GM13976 (cell line): ENCODE measurements at regions not wholly inside any gene's neighbourhood (a gene's known extent, or its start where the extent isn't known, plus 50 kb on each side); places are given as distances from the start of the nearest gene placed in this dataset.

Source experiments
- DNase-seq: peaks from one replicate; pipeline ENCODE4 v3.0.0; 2012; ENCODE audit warnings: low spot score
- in situ Hi-C: fragments of 300-500 bp; cut with MboI; formaldehyde crosslinking; loops from one replicate; pipeline ENCODE4 v1.12.0; 2022; ENCODE audit warnings: low sequenced_read_pairs, mixed read lengths, inconsistent platforms; ENCODE audit not compliant: unreplicated experiment
- TF ChIP-seq, protein P1 (sequence below): IDR thresholded peaks from 2 replicates; pipeline ENCODE4 v1.5.1; 2012; ENCODE audit warnings: borderline replicate concordance, mild to moderate bottlenecking; ENCODE audit not compliant: insufficient read depth; ENCODE audit errors: extremely low read depth, missing control alignments, control extremely low read depth

DNA sequence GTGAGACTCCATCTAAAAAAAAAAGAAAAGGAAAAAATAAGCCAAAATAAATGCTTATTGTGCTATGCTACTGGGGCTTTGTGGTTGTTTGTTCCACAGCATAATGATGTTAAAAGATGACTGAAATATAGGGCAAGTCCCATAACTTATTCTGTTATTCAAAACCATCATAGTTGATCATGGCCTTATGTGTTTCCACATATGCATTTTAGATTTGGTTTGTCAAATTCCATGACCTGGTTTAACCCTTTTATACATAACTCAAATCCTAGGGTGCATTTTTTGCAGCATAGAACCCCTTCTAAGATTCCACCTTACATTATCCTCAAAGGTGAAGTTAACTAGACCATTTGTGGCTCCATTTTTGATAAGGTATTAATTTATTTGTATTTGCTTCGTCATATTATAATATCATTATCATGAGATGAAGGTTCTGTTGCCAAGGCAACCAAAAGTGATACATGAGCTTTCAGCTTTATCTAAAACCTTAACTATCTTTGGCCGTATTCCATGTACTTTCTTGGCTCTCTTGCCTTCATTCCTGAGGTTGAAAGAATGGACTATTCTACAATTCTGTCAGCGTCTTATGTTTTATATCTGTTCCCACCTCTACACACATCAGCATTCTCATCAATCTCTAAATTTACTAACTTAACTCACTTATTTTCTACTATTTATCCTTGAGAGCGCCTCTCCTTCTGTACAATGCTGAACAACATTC, 138.7 kb upstream of the DYRK2 start:
- no peak for DNase-seq
- in situ Hi-C loops = no loop called here
- TF ChIP-seq, protein P1, sequence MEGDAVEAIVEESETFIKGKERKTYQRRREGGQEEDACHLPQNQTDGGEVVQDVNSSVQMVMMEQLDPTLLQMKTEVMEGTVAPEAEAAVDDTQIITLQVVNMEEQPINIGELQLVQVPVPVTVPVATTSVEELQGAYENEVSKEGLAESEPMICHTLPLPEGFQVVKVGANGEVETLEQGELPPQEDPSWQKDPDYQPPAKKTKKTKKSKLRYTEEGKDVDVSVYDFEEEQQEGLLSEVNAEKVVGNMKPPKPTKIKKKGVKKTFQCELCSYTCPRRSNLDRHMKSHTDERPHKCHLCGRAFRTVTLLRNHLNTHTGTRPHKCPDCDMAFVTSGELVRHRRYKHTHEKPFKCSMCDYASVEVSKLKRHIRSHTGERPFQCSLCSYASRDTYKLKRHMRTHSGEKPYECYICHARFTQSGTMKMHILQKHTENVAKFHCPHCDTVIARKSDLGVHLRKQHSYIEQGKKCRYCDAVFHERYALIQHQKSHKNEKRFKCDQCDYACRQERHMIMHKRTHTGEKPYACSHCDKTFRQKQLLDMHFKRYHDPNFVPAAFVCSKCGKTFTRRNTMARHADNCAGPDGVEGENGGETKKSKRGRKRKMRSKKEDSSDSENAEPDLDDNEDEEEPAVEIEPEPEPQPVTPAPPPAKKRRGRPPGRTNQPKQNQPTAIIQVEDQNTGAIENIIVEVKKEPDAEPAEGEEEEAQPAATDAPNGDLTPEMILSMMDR = no peak

DNA sequence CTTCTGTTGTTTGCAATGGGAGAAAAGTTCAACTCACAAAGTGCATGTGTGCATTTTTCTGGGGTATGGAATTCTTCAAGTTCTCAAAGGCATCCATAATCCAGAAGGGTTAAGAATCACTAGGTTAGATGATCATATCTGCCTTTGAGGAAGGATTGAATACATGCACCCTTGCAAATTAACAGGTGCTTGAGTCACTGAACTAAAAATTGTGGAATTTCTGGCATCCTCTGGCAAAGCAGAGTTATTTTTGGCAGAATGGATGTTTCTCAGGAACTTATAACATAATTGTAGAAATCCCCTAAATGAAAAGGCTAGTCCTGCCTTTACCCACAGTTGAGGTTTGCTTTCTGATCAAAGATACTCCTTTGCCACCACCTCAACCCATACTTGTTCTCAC, 136.5 kb upstream of the DYRK2 start:
- TF ChIP-seq, protein P1 = no peak
- in situ Hi-C loops = no loop called here
- no peak for DNase-seq

DNA sequence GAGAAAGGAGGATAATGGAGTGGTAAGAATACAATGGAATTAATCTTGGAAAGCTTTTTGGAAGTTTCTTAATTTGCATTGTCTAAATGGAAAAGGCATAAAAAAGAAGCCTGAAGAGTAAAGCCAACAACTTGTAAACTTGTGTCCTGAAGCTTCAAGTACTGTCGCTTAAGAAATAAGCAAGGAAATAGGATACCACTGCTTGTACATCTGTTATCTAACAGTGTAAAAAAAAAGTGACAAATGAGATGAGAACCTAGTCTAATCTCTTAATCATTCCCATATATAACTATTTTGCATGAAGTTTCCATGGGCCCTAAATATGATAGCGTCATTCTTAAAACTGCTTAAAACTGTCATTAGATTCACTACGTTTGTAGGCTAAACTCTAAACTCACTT, 134.0 kb upstream of the DYRK2 start:
- no peak for DNase-seq
- TF ChIP-seq, protein P1 = no peak
- in situ Hi-C loops = no loop called here

DNA sequence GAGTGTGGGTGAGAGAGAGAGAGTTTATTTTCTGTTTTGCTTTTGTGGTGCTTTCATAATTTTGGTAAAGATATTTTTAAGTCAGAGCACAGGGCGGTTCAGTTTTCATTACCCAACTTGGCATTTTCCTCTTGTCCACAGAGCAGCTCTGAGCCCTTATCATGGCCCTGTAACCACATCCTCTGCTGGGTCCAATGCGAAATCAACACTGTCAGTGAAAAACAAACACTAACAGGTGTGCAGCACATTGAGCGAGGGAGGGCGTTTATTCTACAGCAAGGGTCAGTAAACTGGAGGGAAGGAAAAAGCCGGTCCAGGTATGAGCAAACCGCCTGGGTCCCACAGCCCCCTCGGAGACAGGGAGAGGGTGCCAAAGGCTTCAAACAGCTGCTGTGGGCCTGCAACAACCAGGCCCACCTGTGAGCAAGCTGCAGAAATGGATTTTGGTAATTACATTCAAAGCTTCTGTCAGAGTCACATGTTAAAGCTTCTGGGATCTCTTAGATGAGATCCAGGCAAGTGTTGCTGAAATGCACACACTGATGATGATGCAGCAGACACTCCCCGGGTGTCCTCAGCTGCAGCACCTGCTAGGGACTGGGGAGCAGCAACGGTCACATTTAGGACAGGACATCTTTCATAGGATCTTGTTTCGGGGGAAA, 132.7 kb upstream of the DYRK2 start:
- TF ChIP-seq, protein P1 = no peak
- DNase-seq = no peak
- in situ Hi-C loops = no loop called here

DNA sequence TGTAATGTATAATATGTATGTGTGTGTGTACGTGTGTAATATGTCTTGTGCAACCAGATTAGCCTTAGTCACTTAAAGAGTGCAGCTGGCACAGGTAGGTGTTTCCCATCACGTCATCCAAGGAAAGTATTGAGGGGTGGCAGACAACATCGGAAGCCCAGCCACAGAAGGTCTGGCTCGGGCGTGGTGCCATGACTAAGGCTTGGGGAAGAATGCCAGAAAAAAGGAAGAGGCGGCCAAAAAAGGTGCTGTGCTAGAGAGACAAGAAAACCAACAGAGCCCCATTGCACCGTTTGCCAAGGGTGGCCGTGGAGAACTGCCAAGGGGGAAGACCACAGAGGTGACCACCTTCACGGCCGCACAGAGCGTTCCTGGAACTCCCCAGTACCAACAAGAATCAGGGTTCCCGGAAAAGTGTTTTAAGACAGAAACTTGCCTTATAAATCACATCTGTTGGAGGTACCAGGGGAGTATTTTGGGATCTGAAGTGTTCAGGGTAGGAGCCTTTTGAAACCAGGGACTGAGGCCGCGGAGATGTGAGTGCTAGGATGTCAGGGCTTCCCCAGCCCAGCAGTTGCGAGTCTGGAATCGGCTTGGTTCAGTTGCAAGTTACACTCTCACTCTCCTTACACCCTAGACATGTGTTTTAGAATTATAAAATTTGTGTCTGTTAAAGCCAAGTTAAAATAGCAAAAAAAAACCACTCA, 131.2 kb upstream of the DYRK2 start:
- DNase-seq = no peak
- TF ChIP-seq, protein P1 = no peak
- in situ Hi-C loops = no loop called here

DNA sequence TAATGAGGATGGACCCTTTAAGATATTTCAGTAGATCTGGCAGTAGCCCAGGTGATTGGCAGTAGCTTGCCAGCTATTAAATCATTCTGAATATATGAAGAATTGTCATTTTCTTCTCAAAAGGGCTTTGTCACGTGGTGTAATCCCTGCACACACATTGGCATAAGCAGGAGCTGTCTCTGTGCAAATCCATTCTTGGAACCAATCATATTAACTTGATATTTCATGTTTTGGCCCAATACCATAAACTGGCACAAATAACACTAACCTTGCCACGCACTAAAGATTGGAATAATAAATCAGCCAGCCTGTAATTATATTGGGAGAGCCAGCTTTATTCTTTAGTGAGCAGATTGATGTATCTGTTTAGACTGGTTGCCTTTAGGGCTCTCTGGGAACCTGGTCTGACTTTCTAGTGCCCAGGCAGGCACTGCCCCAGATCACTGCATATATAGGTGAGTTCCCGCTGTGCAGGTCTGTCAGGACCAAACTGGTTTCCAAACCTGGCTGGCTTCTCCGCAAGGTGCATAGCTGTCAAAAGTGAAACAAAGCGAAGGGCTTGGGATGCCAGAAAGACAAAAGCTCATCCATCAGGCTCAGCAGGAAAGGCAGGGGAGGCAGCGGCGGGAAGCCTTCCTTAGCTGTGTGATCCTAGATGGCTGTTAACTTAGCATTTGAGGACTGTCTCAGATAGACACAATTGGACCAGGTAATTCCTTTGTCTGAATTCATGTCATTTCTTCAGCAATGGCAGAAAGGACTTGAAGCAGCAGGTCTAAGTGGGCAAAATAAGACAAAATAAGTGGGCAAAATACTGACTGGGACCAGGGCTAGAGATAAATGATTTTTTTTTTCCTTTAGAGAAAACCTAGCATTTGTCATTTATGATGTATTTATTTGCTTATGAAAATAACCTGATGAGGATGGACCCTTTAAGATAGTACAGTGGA, 128.8 kb upstream of the DYRK2 start:
- no peak for DNase-seq
- TF ChIP-seq, protein P1 = no peak
- in situ Hi-C loops = no loop called here
